ENCODE measurements at regions not wholly inside any gene's neighbourhood (a gene's known extent, or its start where the extent isn't known, plus 50 kb on each side); places are given as distances from the start of the nearest gene placed in this dataset.

DNA sequence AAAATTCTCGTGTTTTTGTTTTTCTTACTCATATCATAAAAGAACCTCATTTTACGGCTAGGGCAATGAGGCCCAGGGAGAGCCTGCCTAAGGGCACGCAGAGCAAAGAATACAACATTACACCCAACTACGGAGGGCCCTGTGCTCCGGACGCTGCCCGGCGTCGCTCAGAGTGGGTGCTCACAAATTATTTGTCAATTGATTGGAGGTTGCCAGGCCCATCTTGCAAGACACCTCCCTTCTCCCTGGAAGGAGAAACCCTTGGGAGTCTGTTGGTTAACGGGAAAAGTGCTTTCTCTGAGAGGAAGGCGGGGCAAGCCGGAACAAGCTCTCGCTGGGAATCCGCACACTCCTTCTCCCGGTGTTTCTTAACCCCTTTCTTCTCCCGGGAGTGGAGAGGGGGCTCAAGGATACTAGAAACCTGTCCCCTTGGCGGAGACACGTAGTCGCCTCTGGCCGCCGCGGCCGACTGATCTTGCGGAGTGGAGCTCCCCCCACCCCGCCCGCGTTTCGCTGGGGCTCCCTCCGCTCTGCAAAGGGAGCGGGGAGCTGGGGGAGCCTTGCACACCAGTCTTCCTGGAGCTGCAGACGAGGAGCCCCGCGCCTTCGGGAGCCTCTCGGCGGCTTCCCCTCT lies 599.3 kb upstream of the SGCD start:
- Histone ChIP-seq H3K4me1 (ENCODE audit: insufficient read depth, low read length) (peaks cover 3% of the 10 kb centered on the region; the same call in 1 of the 2 replicates), H3K36me3 (ENCODE audit: insufficient read depth, low read depth, low read length) (no peaks in the 10 kb centered on the region), H3K4me3 (ENCODE audit: low read length) (peak overlapping the region; percentile 71), H3K27ac (ENCODE audit: low read length) (no peak overlapping the region), H3K9ac (ENCODE audit: low read depth, low read length) (no peak overlapping the region), H3K27me3 (ENCODE audit: insufficient read depth, low read length) (peaks cover 100% of the 10 kb centered on the region), H3K9me3 (ENCODE audit: insufficient read depth, low read depth, low read length) (no peaks in the 10 kb centered on the region)

DNA sequence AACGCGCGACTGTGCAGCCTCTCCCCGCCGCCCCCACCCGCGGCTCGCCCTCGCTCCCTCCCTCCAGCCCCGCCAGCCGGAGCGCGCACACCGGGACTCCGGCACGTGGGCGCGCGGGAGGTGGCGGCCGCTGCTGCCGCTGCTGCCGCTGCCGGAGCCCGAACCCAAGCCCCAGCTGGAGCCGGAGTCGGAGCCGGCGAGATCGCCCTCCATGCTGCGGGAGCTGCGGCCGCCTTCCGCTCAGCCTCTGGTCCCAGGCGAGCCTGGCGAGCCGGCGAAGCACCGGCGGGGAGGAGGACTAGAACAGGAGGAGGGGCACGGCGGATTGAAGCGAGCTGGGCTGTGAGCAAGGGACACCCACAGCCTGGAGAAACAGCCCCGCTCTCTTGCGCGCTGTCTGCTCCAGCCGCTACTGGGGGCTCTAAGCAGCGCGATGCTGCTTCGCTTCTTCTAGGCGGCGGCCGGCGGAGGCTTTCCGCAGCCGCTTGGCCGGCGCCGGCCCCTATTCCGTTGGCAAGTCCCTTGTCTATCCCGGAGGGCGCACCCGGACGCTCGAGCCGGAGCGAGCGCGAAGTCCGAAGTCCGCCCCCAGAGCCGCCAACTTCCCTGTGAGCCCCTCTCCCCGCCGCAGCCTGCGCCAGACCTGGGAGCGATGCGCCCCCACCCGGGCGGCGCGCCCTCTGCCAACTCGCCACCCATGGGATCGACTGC lies 598.7 kb upstream of the SGCD start:
- H3K27ac ChIP-seq (ENCODE audit: low read length): no peak overlapping the region
- H3K36me3 ChIP-seq (ENCODE audit: insufficient read depth, low read depth, low read length): no peaks in the 10 kb centered on the region
- H3K9me3 ChIP-seq (ENCODE audit: insufficient read depth, low read depth, low read length): no peaks in the 10 kb centered on the region
- H3K27me3 ChIP-seq (ENCODE audit: insufficient read depth, low read length): peaks cover 100% of the 10 kb centered on the region
- H3K9ac ChIP-seq (ENCODE audit: low read depth, low read length): no peak overlapping the region; the same call in 1 of the 2 replicates
- H3K4me1 ChIP-seq (ENCODE audit: insufficient read depth, low read length): peaks cover 3% of the 10 kb centered on the region; the same call in 1 of the 2 replicates
- H3K4me3 ChIP-seq (ENCODE audit: low read length): peak overlapping the region; percentile 71; the same call in 1 of the 2 replicates

DNA sequence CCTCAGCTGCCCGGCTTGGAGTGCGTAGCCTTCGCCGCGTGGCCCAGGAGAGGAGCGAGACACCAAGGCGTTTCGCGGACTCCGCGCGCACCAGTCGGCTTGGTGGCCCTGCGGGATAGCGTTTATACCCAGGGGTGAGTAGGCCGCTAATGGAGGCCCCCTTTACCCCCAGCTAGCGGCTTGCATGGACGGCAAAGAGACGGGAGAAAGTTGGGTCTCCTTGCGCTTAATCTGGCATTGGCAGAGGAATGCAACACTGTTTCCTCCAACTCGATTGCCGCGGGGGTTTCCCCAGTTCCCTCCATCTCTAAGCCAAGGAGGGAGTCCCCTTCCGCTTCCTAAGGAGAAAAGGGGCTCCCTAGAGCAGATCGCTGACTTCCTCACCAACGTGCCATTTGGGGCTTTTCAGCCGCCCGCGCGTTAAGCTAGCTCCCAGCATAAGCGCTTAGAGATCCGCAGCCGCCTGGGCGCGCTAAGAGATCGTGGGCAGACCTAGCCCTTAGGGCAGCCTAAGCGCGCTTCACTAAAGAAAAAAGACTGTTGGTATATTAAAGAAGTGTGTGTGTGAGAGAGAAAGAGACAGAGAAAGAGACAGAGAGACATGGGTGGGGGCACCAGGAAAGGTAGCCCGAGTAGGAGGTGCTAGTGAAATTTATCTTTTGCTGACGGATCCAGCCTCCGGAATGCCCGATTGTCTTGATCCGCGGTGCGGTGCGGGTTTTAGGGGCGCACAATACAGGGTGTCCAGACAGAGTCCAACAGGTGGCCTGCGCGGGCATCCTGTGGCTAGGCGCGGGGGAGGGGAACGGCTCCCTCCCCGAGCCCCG lies 597.9 kb upstream of the SGCD start:
- Histone ChIP-seq H3K9ac (ENCODE audit: low read depth, low read length) (no peak overlapping the region; the same call in 1 of the 2 replicates), H3K4me1 (ENCODE audit: insufficient read depth, low read length) (peaks cover 3% of the 10 kb centered on the region; the same call in 1 of the 2 replicates), H3K9me3 (ENCODE audit: insufficient read depth, low read depth, low read length) (no peaks in the 10 kb centered on the region), H3K4me3 (ENCODE audit: low read length) (peak overlapping the region; percentile 71), H3K27me3 (ENCODE audit: insufficient read depth, low read length) (peaks cover 98% of the 10 kb centered on the region), H3K36me3 (ENCODE audit: insufficient read depth, low read depth, low read length) (no peaks in the 10 kb centered on the region), H3K27ac (ENCODE audit: low read length) (no peak overlapping the region)

DNA sequence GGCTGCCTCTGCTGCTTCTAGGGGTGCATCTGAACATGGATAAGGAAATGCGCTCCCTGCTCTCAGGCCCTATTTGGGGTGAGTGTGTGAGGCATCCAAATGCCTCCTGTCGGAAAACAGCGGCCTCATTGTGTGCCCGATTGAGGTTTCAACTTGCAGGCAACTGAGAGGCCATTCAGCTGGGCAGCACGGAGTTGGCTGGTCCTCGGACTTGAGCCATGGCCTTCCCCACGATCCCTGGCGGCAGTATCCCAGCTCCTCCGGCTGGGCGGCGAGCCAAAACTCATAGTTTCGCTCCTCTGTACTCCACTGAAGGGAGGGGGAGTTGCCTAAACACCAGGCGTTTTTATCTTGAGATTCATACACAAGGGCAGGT lies 597.3 kb upstream of the SGCD start:
- H3K27me3 ChIP-seq (ENCODE audit: insufficient read depth, low read length): peaks cover 98% of the 10 kb centered on the region
- no peak overlapping the region for H3K27ac ChIP-seq (ENCODE audit: low read length)
- H3K9ac ChIP-seq (ENCODE audit: low read depth, low read length): no peak overlapping the region
- H3K4me3 ChIP-seq (ENCODE audit: low read length): peak overlapping the region; percentile 71
- peaks cover 3% of the 10 kb centered on the region; the same call in 1 of the 2 replicates for H3K4me1 ChIP-seq (ENCODE audit: insufficient read depth, low read length)
- H3K36me3 ChIP-seq (ENCODE audit: insufficient read depth, low read depth, low read length): no peaks in the 10 kb centered on the region
- H3K9me3 ChIP-seq (ENCODE audit: insufficient read depth, low read depth, low read length): no peaks in the 10 kb centered on the region

DNA sequence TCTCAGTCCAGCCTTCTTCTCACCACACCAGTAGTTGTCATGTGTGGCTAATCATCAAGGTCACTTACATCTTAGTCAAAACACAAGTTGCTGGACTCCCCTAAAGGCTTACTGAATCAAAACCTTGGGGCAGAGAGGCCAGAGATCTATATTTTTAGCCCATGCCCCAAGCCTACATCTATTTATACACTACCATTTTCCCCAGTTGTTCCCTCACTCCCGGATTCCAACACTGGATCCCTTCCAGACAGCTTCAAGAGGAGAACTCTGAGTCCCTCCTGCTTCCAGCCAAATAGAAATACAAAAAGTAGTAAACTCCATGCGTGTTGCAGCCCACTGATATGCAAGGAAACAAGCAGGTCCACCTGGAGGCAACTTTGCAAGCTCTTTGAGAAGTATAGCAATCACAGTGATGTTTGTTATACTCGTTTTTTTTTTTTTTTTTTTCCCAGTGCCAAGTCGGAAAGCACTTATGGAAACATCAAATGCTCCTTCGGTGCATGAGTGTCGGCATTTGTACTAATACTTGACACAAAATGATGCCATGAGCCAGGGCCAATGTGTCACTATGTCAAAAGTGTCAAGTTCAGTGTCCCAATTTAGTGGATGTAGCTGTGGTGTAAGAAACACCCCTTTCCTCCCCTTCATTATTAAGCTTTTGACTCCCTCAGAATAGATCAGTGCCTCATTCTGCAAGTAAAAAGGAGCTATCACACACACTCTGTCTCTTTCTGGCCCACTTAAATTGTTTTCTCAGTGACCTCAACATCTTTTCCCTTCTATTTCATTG lies 594.2 kb upstream of the SGCD start:
- Histone ChIP-seq H3K9me3 (ENCODE audit: insufficient read depth, low read depth, low read length) (no peaks in the 10 kb centered on the region), H3K4me3 (ENCODE audit: low read length) (no peak overlapping the region), H3K9ac (ENCODE audit: low read depth, low read length) (no peak overlapping the region), H3K27ac (ENCODE audit: low read length) (no peak overlapping the region), H3K4me1 (ENCODE audit: insufficient read depth, low read length) (peaks cover 8% of the 10 kb centered on the region; the same call in 1 of the 2 replicates), H3K36me3 (ENCODE audit: insufficient read depth, low read depth, low read length) (no peaks in the 10 kb centered on the region), H3K27me3 (ENCODE audit: insufficient read depth, low read length) (peaks cover 90% of the 10 kb centered on the region)

DNA sequence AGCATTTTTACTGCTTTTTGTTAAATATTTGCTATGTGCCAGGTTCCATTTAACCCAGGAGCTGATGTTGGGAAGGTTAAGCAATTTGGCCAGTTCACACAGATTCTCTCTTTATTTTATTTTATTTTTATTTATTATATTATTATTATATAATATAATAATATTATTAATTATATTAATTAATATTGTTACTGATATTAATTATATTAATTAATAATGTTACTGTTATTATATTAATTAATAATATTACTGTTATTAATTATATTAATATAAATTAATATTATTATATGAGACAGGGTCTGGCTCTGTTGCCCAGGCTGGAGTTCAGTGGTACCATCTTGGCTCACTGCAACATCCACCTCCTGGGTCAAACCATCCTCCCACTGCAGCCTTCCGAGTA lies 593.0 kb upstream of the SGCD start:
- no peak overlapping the region for H3K9ac ChIP-seq (ENCODE audit: low read depth, low read length)
- no peak overlapping the region for H3K27ac ChIP-seq (ENCODE audit: low read length)
- no peaks in the 10 kb centered on the region for H3K36me3 ChIP-seq (ENCODE audit: insufficient read depth, low read depth, low read length)
- peaks cover 8% of the 10 kb centered on the region; the same call in 1 of the 2 replicates for H3K4me1 ChIP-seq (ENCODE audit: insufficient read depth, low read length)
- H3K9me3 ChIP-seq (ENCODE audit: insufficient read depth, low read depth, low read length): no peaks in the 10 kb centered on the region
- peaks cover 79% of the 10 kb centered on the region for H3K27me3 ChIP-seq (ENCODE audit: insufficient read depth, low read length)
- no peak overlapping the region for H3K4me3 ChIP-seq (ENCODE audit: low read length)

DNA sequence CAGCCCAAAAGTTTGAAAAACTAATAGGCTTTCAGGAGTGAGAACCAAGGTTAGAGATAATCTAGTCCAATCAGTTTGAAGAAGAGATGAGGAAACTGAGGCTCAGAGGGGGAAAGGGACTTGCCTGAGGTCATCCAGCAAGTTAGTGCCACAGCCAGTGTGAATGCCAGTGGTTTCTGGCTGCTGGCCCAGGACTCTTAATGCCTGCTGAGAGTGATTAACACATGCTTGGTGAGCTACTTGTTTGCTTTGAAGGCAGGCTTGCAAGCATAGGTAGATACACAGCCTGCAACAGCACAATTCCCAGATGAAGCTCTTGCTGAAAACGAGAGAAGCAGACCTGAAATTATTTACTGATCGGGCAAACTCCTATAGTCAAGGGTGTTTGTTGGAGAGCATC lies 591.6 kb upstream of the SGCD start:
- peaks cover 64% of the 10 kb centered on the region for H3K27me3 ChIP-seq (ENCODE audit: insufficient read depth, low read length)
- H3K4me3 ChIP-seq (ENCODE audit: low read length): no peak overlapping the region
- H3K9me3 ChIP-seq (ENCODE audit: insufficient read depth, low read depth, low read length): no peaks in the 10 kb centered on the region
- H3K9ac ChIP-seq (ENCODE audit: low read depth, low read length): no peak overlapping the region
- H3K4me1 ChIP-seq (ENCODE audit: insufficient read depth, low read length): peaks cover 5% of the 10 kb centered on the region; the same call in 1 of the 2 replicates
- no peak overlapping the region for H3K27ac ChIP-seq (ENCODE audit: low read length)
- no peaks in the 10 kb centered on the region for H3K36me3 ChIP-seq (ENCODE audit: insufficient read depth, low read depth, low read length)

DNA sequence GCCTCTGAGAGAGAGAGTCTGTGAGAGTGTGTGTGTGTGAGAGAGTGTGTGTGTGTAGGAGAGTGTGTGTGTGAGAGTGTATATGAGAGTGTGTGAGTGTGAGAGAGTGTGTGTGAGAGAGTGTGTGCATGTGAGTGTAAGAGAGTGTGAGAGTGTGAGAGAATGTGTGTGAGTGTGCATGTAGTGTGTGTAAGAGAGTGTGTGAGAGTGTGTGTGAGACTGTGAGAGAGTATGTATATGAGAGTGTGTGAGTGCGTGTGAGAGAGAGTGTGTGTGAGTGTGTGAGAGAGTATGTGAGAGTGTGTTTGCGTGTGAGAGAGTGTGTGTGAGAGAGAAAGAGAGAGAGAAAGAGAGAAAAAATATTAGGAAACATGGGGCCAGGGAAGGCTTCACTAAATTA lies 588.3 kb upstream of the SGCD start:
- H3K36me3 ChIP-seq (ENCODE audit: insufficient read depth, low read depth, low read length): no peaks in the 10 kb centered on the region
- H3K4me3 ChIP-seq (ENCODE audit: low read length): no peak overlapping the region
- H3K27ac ChIP-seq (ENCODE audit: low read length): no peak overlapping the region
- no peak overlapping the region for H3K9ac ChIP-seq (ENCODE audit: low read depth, low read length)
- peaks cover 32% of the 10 kb centered on the region for H3K27me3 ChIP-seq (ENCODE audit: insufficient read depth, low read length)
- H3K9me3 ChIP-seq (ENCODE audit: insufficient read depth, low read depth, low read length): no peaks in the 10 kb centered on the region
- H3K4me1 ChIP-seq (ENCODE audit: insufficient read depth, low read length): peaks cover 5% of the 10 kb centered on the region; the same call in 1 of the 2 replicates

DNA sequence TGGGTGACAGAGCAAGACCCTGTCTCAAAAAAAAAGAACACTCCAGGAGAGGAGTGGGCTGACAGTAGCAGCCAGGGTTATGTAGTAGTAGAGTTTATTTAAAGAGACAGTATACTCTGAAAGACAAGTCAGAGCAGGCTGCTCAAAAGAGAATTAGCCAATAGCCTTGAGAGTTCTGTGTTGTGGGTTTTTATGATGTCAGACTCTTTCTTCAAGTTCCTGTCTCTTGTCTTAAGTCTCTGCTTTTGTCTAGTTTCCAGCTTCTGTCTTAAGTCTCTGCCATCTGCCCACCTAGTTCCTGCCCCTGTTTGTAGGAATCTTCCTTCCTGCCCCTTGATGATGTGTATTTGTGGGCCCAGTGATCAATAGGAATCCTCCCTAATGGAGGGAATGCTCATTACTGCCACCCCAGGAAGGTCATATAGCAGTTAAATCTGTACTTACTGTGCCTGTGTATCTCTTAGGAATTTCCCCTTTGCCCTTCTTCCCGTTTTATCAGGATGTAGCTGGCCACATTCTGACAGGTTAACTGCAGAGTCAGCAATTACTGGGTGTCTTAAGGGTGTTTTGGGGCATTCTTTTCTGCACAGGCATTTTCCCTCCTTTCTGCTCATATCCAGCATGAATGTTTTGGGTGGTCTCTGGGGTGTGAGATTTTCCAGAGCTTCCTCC lies 580.5 kb upstream of the SGCD start:
- H3K9ac ChIP-seq (ENCODE audit: low read depth, low read length): no peak overlapping the region
- no peaks in the 10 kb centered on the region for H3K9me3 ChIP-seq (ENCODE audit: insufficient read depth, low read depth, low read length)
- no peaks in the 10 kb centered on the region for H3K27me3 ChIP-seq (ENCODE audit: insufficient read depth, low read length)
- no peaks in the 10 kb centered on the region for H3K4me1 ChIP-seq (ENCODE audit: insufficient read depth, low read length)
- no peaks in the 10 kb centered on the region for H3K36me3 ChIP-seq (ENCODE audit: insufficient read depth, low read depth, low read length)
- H3K27ac ChIP-seq (ENCODE audit: low read length): no peak overlapping the region
- H3K4me3 ChIP-seq (ENCODE audit: low read length): no peak overlapping the region

DNA sequence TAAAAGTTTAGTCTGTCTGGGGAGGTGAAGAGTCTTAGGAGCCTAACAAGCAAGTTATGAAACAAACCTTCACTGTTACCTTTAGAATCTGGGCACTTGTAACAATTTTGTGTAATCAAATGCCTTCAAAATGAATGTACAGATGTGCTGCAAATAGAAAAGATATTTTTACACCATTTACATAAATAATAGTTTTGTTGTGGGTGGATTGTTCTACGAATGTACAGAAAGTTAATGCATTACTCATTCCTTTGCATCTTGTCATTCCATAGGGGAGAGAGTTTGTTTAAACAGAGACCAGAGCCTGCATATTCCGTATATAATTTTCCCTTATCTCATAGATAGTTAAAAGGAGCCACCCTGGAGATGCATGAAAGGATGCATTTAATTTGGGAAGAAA lies 576.9 kb upstream of the SGCD start:
- no peak overlapping the region for H3K9ac ChIP-seq (ENCODE audit: low read depth, low read length)
- H3K9me3 ChIP-seq (ENCODE audit: insufficient read depth, low read depth, low read length): no peaks in the 10 kb centered on the region
- H3K4me1 ChIP-seq (ENCODE audit: insufficient read depth, low read length): no peaks in the 10 kb centered on the region
- no peak overlapping the region for H3K4me3 ChIP-seq (ENCODE audit: low read length)
- H3K27ac ChIP-seq (ENCODE audit: low read length): no peak overlapping the region
- no peaks in the 10 kb centered on the region for H3K27me3 ChIP-seq (ENCODE audit: insufficient read depth, low read length)
- no peaks in the 10 kb centered on the region for H3K36me3 ChIP-seq (ENCODE audit: insufficient read depth, low read depth, low read length)

DNA sequence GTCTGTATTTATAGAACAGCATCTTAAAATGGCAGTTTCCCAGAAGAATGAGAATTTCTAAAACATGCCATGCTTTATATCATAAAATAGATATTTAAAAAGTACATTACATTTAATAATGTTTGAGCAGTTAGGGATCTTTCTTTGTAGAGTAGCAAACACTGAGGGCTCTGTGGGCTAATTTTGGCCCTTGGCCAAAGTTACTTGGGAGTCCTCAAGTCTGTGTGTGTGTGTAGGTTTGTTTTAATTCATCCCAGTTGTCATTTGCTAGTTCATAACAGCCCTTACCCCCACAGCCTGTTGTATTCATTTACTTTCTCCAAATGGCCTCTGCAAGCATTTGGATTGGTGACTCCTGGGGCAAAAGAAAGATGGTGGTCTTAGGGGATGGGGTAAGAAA lies 576.4 kb upstream of the SGCD start:
- no peaks in the 10 kb centered on the region for H3K36me3 ChIP-seq (ENCODE audit: insufficient read depth, low read depth, low read length)
- no peak overlapping the region for H3K9ac ChIP-seq (ENCODE audit: low read depth, low read length)
- no peaks in the 10 kb centered on the region for H3K27me3 ChIP-seq (ENCODE audit: insufficient read depth, low read length)
- H3K9me3 ChIP-seq (ENCODE audit: insufficient read depth, low read depth, low read length): no peaks in the 10 kb centered on the region
- H3K4me3 ChIP-seq (ENCODE audit: low read length): no peak overlapping the region
- no peaks in the 10 kb centered on the region for H3K4me1 ChIP-seq (ENCODE audit: insufficient read depth, low read length)
- H3K27ac ChIP-seq (ENCODE audit: low read length): no peak overlapping the region
